GM23338 (cell line): ENCODE measurements at regions not wholly inside any gene's neighbourhood (a gene's known extent, or its start where the extent isn't known, plus 50 kb on each side); places are given as distances from the start of the nearest gene placed in this dataset.

ENCODE experiments used
- CREB1 ChIP-seq: fragments of 250-450 bp; sonication (Bioruptor Pico); IDR thresholded peaks from 2 replicates; pipeline ENCODE4 v1.5.0; 2020; ENCODE audit warnings: low read depth, mild to moderate bottlenecking, moderate library complexity
- EZH2 ChIP-seq: fragments of 200-600 bp; sonication (generic); IDR thresholded peaks from one replicate; pipeline ENCODE4 v1.8.0; 2017; ENCODE audit warnings: antibody characterized with exemption, mild to moderate bottlenecking, low read depth; ENCODE audit not compliant: unreplicated experiment
- EZH2phosphoT487 ChIP-seq: fragments of 200-600 bp; sonication (generic); IDR thresholded peaks from one replicate; pipeline ENCODE4 v1.8.1; 2018; ENCODE audit warnings: antibody characterized with exemption; ENCODE audit not compliant: unreplicated experiment
- JUNB ChIP-seq: IDR thresholded peaks from one replicate; pipeline ENCODE4 v1.6.1; 2016; ENCODE audit warnings: antibody characterized with exemption; ENCODE audit not compliant: unreplicated experiment
- NANOG ChIP-seq: IDR thresholded peaks from 2 replicates; pipeline ENCODE4 v1.6.1; 2016; ENCODE audit warnings: antibody characterized with exemption, borderline replicate concordance
- POLR2AphosphoS5 ChIP-seq: IDR thresholded peaks from 2 replicates; pipeline ENCODE4 v1.6.1; 2016; ENCODE audit warnings: antibody characterized with exemption, low read depth
- STAT1 ChIP-seq: IDR thresholded peaks from one replicate; pipeline ENCODE4 v1.6.1; 2016; ENCODE audit warnings: antibody characterized with exemption; ENCODE audit not compliant: unreplicated experiment
- ZNF114 ChIP-seq: fragments of 250-450 bp; sonication (Bioruptor Pico); IDR thresholded peaks from 2 replicates; pipeline ENCODE4 v1.5.0; 2020; ENCODE audit warnings: mild to moderate bottlenecking, moderate library complexity
- ZNF331 ChIP-seq: fragments of 250-450 bp; sonication (Bioruptor Pico); IDR thresholded peaks from 2 replicates; pipeline ENCODE4 v1.5.0; 2020; ENCODE audit warnings: low read depth, mild to moderate bottlenecking, moderate library complexity
- TF ChIP-seq, protein P1 (sequence below), 2 experiments: fragments of 200-600 bp in 1 of 2; sonication (generic) in 1 of 2; conservative IDR thresholded peaks; 2 replicates each; pipeline versions ENCODE4 v1.5.1 to v1.6.1; 2016 to 2017; ENCODE audit warnings: antibody characterized with exemption in 2 of 2, low read depth in 2 of 2, mild to moderate bottlenecking in 2 of 2, moderate library complexity in 1 of 2
- TF ChIP-seq, protein P2 (sequence below): IDR thresholded peaks from one replicate; pipeline ENCODE4 v1.6.1; 2018; ENCODE audit warnings: antibody characterized with exemption; ENCODE audit not compliant: unreplicated experiment
- TF ChIP-seq, protein P3 (sequence below): IDR thresholded peaks from 2 replicates; pipeline ENCODE4 v1.6.1; 2016; ENCODE audit warnings: antibody characterized with exemption

DNA sequence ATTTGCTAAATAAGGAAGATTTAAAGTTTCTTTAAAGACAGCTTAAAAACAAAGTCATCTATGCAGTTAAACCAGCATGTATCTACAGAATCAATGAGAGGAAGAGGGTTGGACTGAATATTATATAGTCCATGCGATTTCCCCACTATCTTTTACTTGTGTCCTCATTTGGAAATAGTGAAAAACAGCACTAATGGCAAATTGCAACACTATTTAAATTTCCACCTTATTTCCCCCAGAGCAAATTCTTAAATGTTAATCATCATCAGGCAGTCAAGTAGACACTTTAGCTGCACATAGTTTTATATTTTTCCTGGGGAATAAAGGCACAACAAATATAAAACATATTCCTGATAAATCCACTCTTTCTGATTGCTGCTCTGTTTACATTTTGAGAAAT is 114.6 kb downstream of the LCA5 start:
- TF ChIP-seq, protein P1, sequence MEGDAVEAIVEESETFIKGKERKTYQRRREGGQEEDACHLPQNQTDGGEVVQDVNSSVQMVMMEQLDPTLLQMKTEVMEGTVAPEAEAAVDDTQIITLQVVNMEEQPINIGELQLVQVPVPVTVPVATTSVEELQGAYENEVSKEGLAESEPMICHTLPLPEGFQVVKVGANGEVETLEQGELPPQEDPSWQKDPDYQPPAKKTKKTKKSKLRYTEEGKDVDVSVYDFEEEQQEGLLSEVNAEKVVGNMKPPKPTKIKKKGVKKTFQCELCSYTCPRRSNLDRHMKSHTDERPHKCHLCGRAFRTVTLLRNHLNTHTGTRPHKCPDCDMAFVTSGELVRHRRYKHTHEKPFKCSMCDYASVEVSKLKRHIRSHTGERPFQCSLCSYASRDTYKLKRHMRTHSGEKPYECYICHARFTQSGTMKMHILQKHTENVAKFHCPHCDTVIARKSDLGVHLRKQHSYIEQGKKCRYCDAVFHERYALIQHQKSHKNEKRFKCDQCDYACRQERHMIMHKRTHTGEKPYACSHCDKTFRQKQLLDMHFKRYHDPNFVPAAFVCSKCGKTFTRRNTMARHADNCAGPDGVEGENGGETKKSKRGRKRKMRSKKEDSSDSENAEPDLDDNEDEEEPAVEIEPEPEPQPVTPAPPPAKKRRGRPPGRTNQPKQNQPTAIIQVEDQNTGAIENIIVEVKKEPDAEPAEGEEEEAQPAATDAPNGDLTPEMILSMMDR (conservative IDR thresholded peaks at IDR 0.05; ENCODE audit: low read depth in 2 of 2), result no peak
- TF ChIP-seq JUNB (no peak), POLR2AphosphoS5 (no peak), EZH2phosphoT487 (no peak), EZH2 (no peak), CREB1 (no peak), STAT1 (no peak), ZNF114 (CRISPR knock-in tag) (no peak), ZNF331 (no peak), NANOG (no peak)
- TF ChIP-seq, protein P2, sequence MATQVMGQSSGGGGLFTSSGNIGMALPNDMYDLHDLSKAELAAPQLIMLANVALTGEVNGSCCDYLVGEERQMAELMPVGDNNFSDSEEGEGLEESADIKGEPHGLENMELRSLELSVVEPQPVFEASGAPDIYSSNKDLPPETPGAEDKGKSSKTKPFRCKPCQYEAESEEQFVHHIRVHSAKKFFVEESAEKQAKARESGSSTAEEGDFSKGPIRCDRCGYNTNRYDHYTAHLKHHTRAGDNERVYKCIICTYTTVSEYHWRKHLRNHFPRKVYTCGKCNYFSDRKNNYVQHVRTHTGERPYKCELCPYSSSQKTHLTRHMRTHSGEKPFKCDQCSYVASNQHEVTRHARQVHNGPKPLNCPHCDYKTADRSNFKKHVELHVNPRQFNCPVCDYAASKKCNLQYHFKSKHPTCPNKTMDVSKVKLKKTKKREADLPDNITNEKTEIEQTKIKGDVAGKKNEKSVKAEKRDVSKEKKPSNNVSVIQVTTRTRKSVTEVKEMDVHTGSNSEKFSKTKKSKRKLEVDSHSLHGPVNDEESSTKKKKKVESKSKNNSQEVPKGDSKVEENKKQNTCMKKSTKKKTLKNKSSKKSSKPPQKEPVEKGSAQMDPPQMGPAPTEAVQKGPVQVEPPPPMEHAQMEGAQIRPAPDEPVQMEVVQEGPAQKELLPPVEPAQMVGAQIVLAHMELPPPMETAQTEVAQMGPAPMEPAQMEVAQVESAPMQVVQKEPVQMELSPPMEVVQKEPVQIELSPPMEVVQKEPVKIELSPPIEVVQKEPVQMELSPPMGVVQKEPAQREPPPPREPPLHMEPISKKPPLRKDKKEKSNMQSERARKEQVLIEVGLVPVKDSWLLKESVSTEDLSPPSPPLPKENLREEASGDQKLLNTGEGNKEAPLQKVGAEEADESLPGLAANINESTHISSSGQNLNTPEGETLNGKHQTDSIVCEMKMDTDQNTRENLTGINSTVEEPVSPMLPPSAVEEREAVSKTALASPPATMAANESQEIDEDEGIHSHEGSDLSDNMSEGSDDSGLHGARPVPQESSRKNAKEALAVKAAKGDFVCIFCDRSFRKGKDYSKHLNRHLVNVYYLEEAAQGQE, result no peak
- TF ChIP-seq, protein P3, sequence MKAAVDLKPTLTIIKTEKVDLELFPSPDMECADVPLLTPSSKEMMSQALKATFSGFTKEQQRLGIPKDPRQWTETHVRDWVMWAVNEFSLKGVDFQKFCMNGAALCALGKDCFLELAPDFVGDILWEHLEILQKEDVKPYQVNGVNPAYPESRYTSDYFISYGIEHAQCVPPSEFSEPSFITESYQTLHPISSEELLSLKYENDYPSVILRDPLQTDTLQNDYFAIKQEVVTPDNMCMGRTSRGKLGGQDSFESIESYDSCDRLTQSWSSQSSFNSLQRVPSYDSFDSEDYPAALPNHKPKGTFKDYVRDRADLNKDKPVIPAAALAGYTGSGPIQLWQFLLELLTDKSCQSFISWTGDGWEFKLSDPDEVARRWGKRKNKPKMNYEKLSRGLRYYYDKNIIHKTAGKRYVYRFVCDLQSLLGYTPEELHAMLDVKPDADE, result no peak
